Endodermal cell (in vitro differentiated cells): ENCODE measurements at regions not wholly inside any gene's neighbourhood (a gene's known extent, or its start where the extent isn't known, plus 50 kb on each side); places are given as distances from the start of the nearest gene placed in this dataset.

Source experiments
- DNase-seq: peaks from one replicate; pipeline ENCODE4 v3.0.0-alpha.2; 2017
- H3K27ac ChIP-seq: 2 replicates; pipeline ENCODE4 v1.5.1; 2013; ENCODE audit warnings: mild to moderate bottlenecking, low read depth, low read length, moderate library complexity
- H3K27me3 ChIP-seq: 2 replicates; pipeline ENCODE4 v1.6.1; 2013; ENCODE audit warnings: mild to moderate bottlenecking, low read length, moderate library complexity; ENCODE audit not compliant: insufficient read depth, control insufficient read depth, poor library complexity, severe bottlenecking
- H3K36me3 ChIP-seq: 2 replicates; pipeline ENCODE4 v1.7.0; 2013; ENCODE audit warnings: mild to moderate bottlenecking, low read length, moderate library complexity; ENCODE audit not compliant: control insufficient read depth, insufficient read depth
- H3K4me1 ChIP-seq: one replicate; pipeline ENCODE4 v1.7.0; 2013; ENCODE audit warnings: low read length; ENCODE audit not compliant: control insufficient read depth, insufficient read depth
- H3K4me3 ChIP-seq: 2 replicates; pipeline ENCODE4 v1.5.1; 2013; ENCODE audit warnings: mild to moderate bottlenecking, low read length, moderate library complexity
- H3K9ac ChIP-seq: 2 replicates; pipeline ENCODE4 v1.6.1; 2013; ENCODE audit warnings: mild to moderate bottlenecking, low read length, moderate library complexity; ENCODE audit not compliant: poor library complexity, severe bottlenecking; ENCODE audit errors: extremely low read depth
- H3K9me3 ChIP-seq: 2 replicates; pipeline ENCODE4 v1.6.1; 2013; ENCODE audit warnings: mild to moderate bottlenecking, low read length, moderate library complexity; ENCODE audit not compliant: control insufficient read depth
- H3K27ac Mint-ChIP-seq: 2 replicates; pipeline ENCODE4 v1.8.0; 2020; ENCODE audit warnings: mixed read lengths
- H3K27me3 Mint-ChIP-seq: 2 replicates; pipeline ENCODE4 v1.8.0; 2021; ENCODE audit warnings: mild to moderate bottlenecking, mixed read lengths; ENCODE audit not compliant: insufficient read depth
- H3K36me3 Mint-ChIP-seq: 2 replicates; pipeline ENCODE4 v1.8.0; 2020; ENCODE audit warnings: low read depth, mixed read lengths
- H3K4me1 Mint-ChIP-seq: 2 replicates; pipeline ENCODE4 v1.8.0; 2020; ENCODE audit warnings: mixed read lengths
- H3K4me3 Mint-ChIP-seq: 2 replicates; pipeline ENCODE4 v1.8.0; 2020; ENCODE audit warnings: mild to moderate bottlenecking, moderate library complexity, mixed read lengths
- H3K9me3 Mint-ChIP-seq: 2 replicates; pipeline ENCODE4 v1.8.0; 2020; ENCODE audit warnings: mild to moderate bottlenecking, mixed read lengths
- WGBS, 2 experiments: methylation state at CpG; one replicate each; pipeline versions ENCODE4 v1.1.5 to v1.1.7; 2013; ENCODE audit warnings: missing lambda C conversion rate in 2 of 2, mixed read lengths in 1 of 2; ENCODE audit not compliant: insufficient coverage in 1 of 2, insufficient read length in 1 of 2; 5-methylcytosine and 5-hydroxymethylcytosine counted together
- TF ChIP-seq, protein P1 (sequence below): fragments of 200-600 bp; sonication (generic); conservative IDR thresholded peaks from 2 replicates; pipeline ENCODE4 v1.5.0; 2021; ENCODE audit warnings: antibody characterized with exemption, mild to moderate bottlenecking

DNA sequence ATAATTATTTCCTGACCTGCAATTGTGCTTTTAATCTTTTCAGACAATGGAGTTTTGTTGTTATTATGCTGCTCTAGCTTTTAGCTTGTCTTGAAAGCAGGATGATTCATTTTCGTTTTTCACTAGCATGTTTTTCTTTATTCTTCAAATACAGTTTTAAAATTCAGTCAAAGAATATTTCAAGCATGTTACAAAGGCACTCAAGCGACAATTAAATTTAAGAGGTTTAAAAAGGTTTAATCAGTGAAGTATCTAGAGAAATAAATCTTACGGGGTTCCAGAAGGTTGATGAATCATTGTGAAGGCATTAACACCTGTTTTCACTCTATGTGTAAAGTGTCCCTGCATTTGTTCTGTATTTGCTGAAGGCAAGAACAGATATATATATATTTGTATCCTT, 390.7 kb upstream of the TMEFF2 start:
- Mint-ChIP-seq H3K4me1 (no peaks in the 10 kb centered on the region), H3K27me3 (no peaks in the 10 kb centered on the region), H3K27ac (no peak overlapping the region), H3K36me3 (no peaks in the 10 kb centered on the region), H3K9me3 (no peaks in the 10 kb centered on the region), H3K4me3 (no peak overlapping the region)
- Histone ChIP-seq H3K27ac (no peak overlapping the region), H3K9me3 (no peaks in the 10 kb centered on the region), H3K27me3 (no peaks in the 10 kb centered on the region), H3K9ac (no peak overlapping the region), H3K36me3 (no peaks in the 10 kb centered on the region), H3K4me1 (no peaks in the 10 kb centered on the region), H3K4me3 (no peak overlapping the region)
- TF ChIP-seq, protein P1, sequence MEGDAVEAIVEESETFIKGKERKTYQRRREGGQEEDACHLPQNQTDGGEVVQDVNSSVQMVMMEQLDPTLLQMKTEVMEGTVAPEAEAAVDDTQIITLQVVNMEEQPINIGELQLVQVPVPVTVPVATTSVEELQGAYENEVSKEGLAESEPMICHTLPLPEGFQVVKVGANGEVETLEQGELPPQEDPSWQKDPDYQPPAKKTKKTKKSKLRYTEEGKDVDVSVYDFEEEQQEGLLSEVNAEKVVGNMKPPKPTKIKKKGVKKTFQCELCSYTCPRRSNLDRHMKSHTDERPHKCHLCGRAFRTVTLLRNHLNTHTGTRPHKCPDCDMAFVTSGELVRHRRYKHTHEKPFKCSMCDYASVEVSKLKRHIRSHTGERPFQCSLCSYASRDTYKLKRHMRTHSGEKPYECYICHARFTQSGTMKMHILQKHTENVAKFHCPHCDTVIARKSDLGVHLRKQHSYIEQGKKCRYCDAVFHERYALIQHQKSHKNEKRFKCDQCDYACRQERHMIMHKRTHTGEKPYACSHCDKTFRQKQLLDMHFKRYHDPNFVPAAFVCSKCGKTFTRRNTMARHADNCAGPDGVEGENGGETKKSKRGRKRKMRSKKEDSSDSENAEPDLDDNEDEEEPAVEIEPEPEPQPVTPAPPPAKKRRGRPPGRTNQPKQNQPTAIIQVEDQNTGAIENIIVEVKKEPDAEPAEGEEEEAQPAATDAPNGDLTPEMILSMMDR = no peak
- WGBS, 2 experiments = 82% methylated on average over 3 of the region's 3 CpGs; no CpG with 5 or more reads in 1 of the 2 experiments
- no peak for DNase-seq

DNA sequence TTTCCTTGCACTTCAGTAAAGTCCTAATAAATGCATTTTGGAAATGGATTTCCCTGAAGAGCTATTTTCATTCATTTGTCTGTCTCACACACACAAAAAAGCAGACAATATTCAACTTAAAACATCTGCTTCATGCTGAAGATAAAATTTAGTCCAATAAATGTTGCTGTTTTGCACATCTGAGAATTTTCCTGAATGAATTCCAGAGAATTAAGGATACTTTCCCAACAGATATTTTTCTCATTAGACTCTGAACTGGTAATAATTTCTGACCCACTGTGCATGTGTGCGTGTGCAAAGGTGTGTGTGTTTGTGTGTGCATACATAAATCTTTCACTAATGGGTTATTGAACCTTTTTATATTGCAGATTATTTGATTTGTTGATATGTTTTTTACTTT, 390.2 kb upstream of the TMEFF2 start:
- no peak overlapping the region for H3K27ac Mint-ChIP-seq
- WGBS, 2 experiments = 100% methylated on average over 1 of the region's 1 CpG; no CpG with 5 or more reads in 1 of the 2 experiments
- TF ChIP-seq, protein P1 = no peak
- no peaks in the 10 kb centered on the region for H3K4me1 Mint-ChIP-seq
- Histone ChIP-seq H3K36me3 (no peaks in the 10 kb centered on the region), H3K9ac (no peak overlapping the region), H3K27me3 (no peaks in the 10 kb centered on the region), H3K9me3 (no peaks in the 10 kb centered on the region), H3K4me1 (no peaks in the 10 kb centered on the region), H3K4me3 (no peak overlapping the region), H3K27ac (no peak overlapping the region)
- no peak overlapping the region for H3K4me3 Mint-ChIP-seq
- no peaks in the 10 kb centered on the region for H3K36me3 Mint-ChIP-seq
- DNase-seq = no peak
- no peaks in the 10 kb centered on the region for H3K9me3 Mint-ChIP-seq
- no peaks in the 10 kb centered on the region for H3K27me3 Mint-ChIP-seq

DNA sequence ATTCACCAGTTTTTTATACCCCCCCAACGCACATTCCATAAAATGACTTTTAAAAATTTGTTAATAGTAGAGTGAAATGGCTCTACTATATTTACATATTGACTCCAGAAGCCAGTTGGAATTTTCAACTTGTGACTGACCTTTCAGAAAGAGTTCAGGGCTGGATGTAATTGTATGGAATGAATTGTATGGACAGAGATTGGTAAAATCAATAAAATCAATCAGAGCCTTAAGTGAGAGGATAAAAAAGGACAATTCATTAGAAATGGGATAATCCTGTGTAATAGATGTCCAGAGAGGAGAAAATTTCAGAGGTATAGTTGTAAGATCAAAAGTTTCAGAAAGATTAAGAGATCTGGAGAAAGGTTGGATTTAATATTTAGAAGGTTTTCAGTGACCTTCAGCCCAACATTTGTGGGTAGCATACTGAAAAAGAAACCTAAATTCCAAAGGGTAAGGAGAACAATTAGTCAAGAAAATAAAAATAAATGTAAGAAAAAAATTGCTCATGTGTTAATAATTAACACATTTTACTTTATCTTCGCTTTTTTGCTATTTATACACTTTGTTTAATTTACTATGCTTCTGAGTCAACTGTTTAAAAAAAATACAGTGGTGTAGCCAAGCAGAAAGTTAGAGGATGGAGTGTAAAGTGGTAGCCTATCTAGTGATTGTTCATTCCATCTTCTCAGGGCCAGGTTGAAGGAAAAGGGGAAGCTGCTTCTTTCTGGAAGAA, 385.4 kb upstream of the TMEFF2 start:
- no peaks in the 10 kb centered on the region for H3K4me1 ChIP-seq
- TF ChIP-seq, protein P1 = no peak
- no peaks in the 10 kb centered on the region for H3K36me3 Mint-ChIP-seq
- no peak overlapping the region for H3K27ac Mint-ChIP-seq
- no peaks in the 10 kb centered on the region for H3K9me3 Mint-ChIP-seq
- H3K36me3 ChIP-seq = no peaks in the 10 kb centered on the region
- H3K9me3 ChIP-seq = no peaks in the 10 kb centered on the region
- no peaks in the 10 kb centered on the region for H3K4me1 Mint-ChIP-seq
- H3K27me3 ChIP-seq = no peaks in the 10 kb centered on the region
- 100% methylated on average over 1 of the region's 2 CpGs; no CpG with 5 or more reads in 1 of the 2 experiments for WGBS, 2 experiments
- no peak overlapping the region for H3K4me3 ChIP-seq
- H3K27me3 Mint-ChIP-seq = no peaks in the 10 kb centered on the region
- H3K4me3 Mint-ChIP-seq = no peak overlapping the region
- no peak for DNase-seq
- no peak overlapping the region for H3K27ac ChIP-seq
- no peak overlapping the region for H3K9ac ChIP-seq
